Ectodermal cell (in vitro differentiated cells): ENCODE measurements at regions not wholly inside any gene's neighbourhood (a gene's known extent, or its start where the extent isn't known, plus 50 kb on each side); places are given as distances from the start of the nearest gene placed in this dataset.

Source experiments
- H3K27ac ChIP-seq: 2 replicates; pipeline ENCODE4 v1.7.0; 2013; ENCODE audit warnings: mild to moderate bottlenecking, low read depth, low read length; ENCODE audit not compliant: insufficient read depth, poor library complexity, severe bottlenecking
- H3K27me3 ChIP-seq: 2 replicates; pipeline ENCODE4 v1.7.0; 2013; ENCODE audit warnings: mild to moderate bottlenecking, low read length; ENCODE audit not compliant: insufficient read depth, control insufficient read depth, poor library complexity, severe bottlenecking
- H3K36me3 ChIP-seq: one replicate; pipeline ENCODE4 v1.7.0; 2013; ENCODE audit warnings: low read length; ENCODE audit not compliant: control insufficient read depth, insufficient read depth
- H3K4me1 ChIP-seq: one replicate; pipeline ENCODE4 v1.7.0; 2013; ENCODE audit warnings: low read length; ENCODE audit not compliant: control insufficient read depth, insufficient read depth
- H3K4me3 ChIP-seq: 2 replicates; pipeline ENCODE4 v1.7.0; 2013; ENCODE audit warnings: low read depth, low read length, control low read depth; ENCODE audit not compliant: insufficient read depth
- H3K9me3 ChIP-seq: 2 replicates; pipeline ENCODE4 v1.7.0; 2013; ENCODE audit warnings: mild to moderate bottlenecking, low read length, moderate library complexity; ENCODE audit not compliant: control insufficient read depth
- WGBS, 2 experiments: methylation state at CpG; one replicate each; pipeline ENCODE4 v1.1.7; 2013; ENCODE audit warnings: missing lambda C conversion rate in 2 of 2; 5-methylcytosine and 5-hydroxymethylcytosine counted together

- Histone ChIP-seq H3K4me1 (no peaks in the 10 kb centered on the region), H3K4me3 (no peak overlapping the region)
- WGBS, 2 experiments, result 93 to 97% methylated on average over 3 of the region's 3 CpGs
These were observed 302.5 kb downstream of the ZPLD1 start for GRCh38 chr3:102737353-102737752.

GRCh38 chr3:102741105-102741504 lies 306.3 kb downstream of the ZPLD1 start:
- no peak overlapping the region for H3K27ac ChIP-seq
- H3K36me3 ChIP-seq, result no peaks in the 10 kb centered on the region
- no peaks in the 10 kb centered on the region for H3K4me1 ChIP-seq
- H3K27me3 ChIP-seq, result no peaks in the 10 kb centered on the region
- H3K4me3 ChIP-seq, result no peak overlapping the region
- H3K9me3 ChIP-seq, result no peaks in the 10 kb centered on the region
- 91 to 94% methylated on average over 6 of the region's 6 CpGs for WGBS, 2 experiments

More at GRCh38 chr3:102737353-102737752, 302.5 kb downstream of the ZPLD1 start:
- H3K27ac ChIP-seq, result no peak overlapping the region
- no peaks in the 10 kb centered on the region for H3K27me3 ChIP-seq
- no peaks in the 10 kb centered on the region for H3K36me3 ChIP-seq
- H3K9me3 ChIP-seq, result no peaks in the 10 kb centered on the region

- H3K27ac ChIP-seq, result no peak overlapping the region
- no peaks in the 10 kb centered on the region for H3K27me3 ChIP-seq
- 95 to 98% methylated on average over 6 of the region's 6 CpGs for WGBS, 2 experiments
- H3K4me3 ChIP-seq, result no peak overlapping the region
- no peaks in the 10 kb centered on the region for H3K4me1 ChIP-seq
- H3K36me3 ChIP-seq, result no peaks in the 10 kb centered on the region
- no peaks in the 10 kb centered on the region for H3K9me3 ChIP-seq
These were observed 306.9 kb downstream of the ZPLD1 start for GRCh38 chr3:102741694-102742093.

- WGBS, 2 experiments, result 66 to 69% methylated on average over 4 of the region's 4 CpGs
- H3K27ac ChIP-seq, result no peak overlapping the region
- no peaks in the 10 kb centered on the region for H3K27me3 ChIP-seq
- no peak overlapping the region for H3K4me3 ChIP-seq
- H3K36me3 ChIP-seq, result no peaks in the 10 kb centered on the region
- no peaks in the 10 kb centered on the region for H3K9me3 ChIP-seq
- H3K4me1 ChIP-seq, result peaks cover 20% of the 10 kb centered on the region
These were observed 311.1 kb downstream of the ZPLD1 start for GRCh38 chr3:102745881-102746280.

GRCh38 chr3:102747611-102748010 lies 312.8 kb downstream of the ZPLD1 start:
- H3K27me3 ChIP-seq, result no peaks in the 10 kb centered on the region
- WGBS, 2 experiments, result 85 to 88% methylated on average over 4 of the region's 4 CpGs

GRCh38 chr3:102748646-102749045 lies 313.8 kb downstream of the ZPLD1 start:
- Histone ChIP-seq H3K27ac (no peak overlapping the region), H3K4me1 (peaks cover 20% of the 10 kb centered on the region), H3K4me3 (no peak overlapping the region), H3K9me3 (no peaks in the 10 kb centered on the region), H3K36me3 (no peaks in the 10 kb centered on the region), H3K27me3 (no peaks in the 10 kb centered on the region)

More at GRCh38 chr3:102747611-102748010, 312.8 kb downstream of the ZPLD1 start:
- H3K4me1 ChIP-seq, result peaks cover 20% of the 10 kb centered on the region
- H3K4me3 ChIP-seq, result no peak overlapping the region
- no peaks in the 10 kb centered on the region for H3K36me3 ChIP-seq
- no peaks in the 10 kb centered on the region for H3K9me3 ChIP-seq
- H3K27ac ChIP-seq, result no peak overlapping the region

GRCh38 chr3:102750322-102750721 lies 315.5 kb downstream of the ZPLD1 start:
- no peaks in the 10 kb centered on the region for H3K36me3 ChIP-seq
- H3K9me3 ChIP-seq, result no peaks in the 10 kb centered on the region
- no peaks in the 10 kb centered on the region for H3K27me3 ChIP-seq
- H3K4me1 ChIP-seq, result peaks cover 20% of the 10 kb centered on the region
- no peak overlapping the region for H3K4me3 ChIP-seq
- no peak overlapping the region for H3K27ac ChIP-seq
- WGBS, 2 experiments, result 86 to 97% methylated on average over 2 of the region's 2 CpGs

GRCh38 chr3:102753901-102754300 lies 319.1 kb downstream of the ZPLD1 start:
- Histone ChIP-seq H3K27me3 (no peaks in the 10 kb centered on the region), H3K4me1 (peaks cover 6% of the 10 kb centered on the region), H3K9me3 (no peaks in the 10 kb centered on the region), H3K4me3 (no peak overlapping the region), H3K27ac (no peak overlapping the region), H3K36me3 (no peaks in the 10 kb centered on the region)

GRCh38 chr3:102756706-102757105 lies 321.9 kb downstream of the ZPLD1 start:
- H3K27ac ChIP-seq, result no peak overlapping the region
- 95 to 97% methylated on average over 1 to 2 of the region's 2 CpGs for WGBS, 2 experiments
- H3K27me3 ChIP-seq, result no peaks in the 10 kb centered on the region
- H3K9me3 ChIP-seq, result no peaks in the 10 kb centered on the region
- H3K4me3 ChIP-seq, result no peak overlapping the region
- no peaks in the 10 kb centered on the region for H3K4me1 ChIP-seq
- no peaks in the 10 kb centered on the region for H3K36me3 ChIP-seq

GRCh38 chr3:102757950-102758349 lies 323.1 kb downstream of the ZPLD1 start:
- no peak overlapping the region for H3K4me3 ChIP-seq
- H3K36me3 ChIP-seq, result no peaks in the 10 kb centered on the region
- no peaks in the 10 kb centered on the region for H3K4me1 ChIP-seq
- no peaks in the 10 kb centered on the region for H3K27me3 ChIP-seq
- H3K9me3 ChIP-seq, result no peaks in the 10 kb centered on the region
- no peak overlapping the region for H3K27ac ChIP-seq
- WGBS, 2 experiments, result 100% methylated on average over 2 of the region's 2 CpGs

GRCh38 chr3:102761766-102762165 lies 327.0 kb downstream of the ZPLD1 start:
- Histone ChIP-seq H3K27ac (no peak overlapping the region), H3K36me3 (no peaks in the 10 kb centered on the region), H3K27me3 (no peaks in the 10 kb centered on the region), H3K4me3 (no peak overlapping the region), H3K9me3 (no peaks in the 10 kb centered on the region), H3K4me1 (no peaks in the 10 kb centered on the region)
- 73 to 100% methylated on average over 1 to 2 of the region's 2 CpGs for WGBS, 2 experiments
